GM12891 (cell line): ENCODE measurements at regions not wholly inside any gene's neighbourhood (a gene's known extent, or its start where the extent isn't known, plus 50 kb on each side); places are given as distances from the start of the nearest gene placed in this dataset.

Experiments
- POLR2A ChIP-seq: IDR thresholded peaks from 2 replicates; pipeline ENCODE4 v1.6.1; 2011; ENCODE audit warnings: low read depth, low read length, control low read depth
- POLR2AphosphoS5 ChIP-seq: IDR thresholded peaks from 2 replicates; pipeline ENCODE4 v1.6.1; 2011; ENCODE audit warnings: low read depth, low read length, control low read depth
- POU2F2 ChIP-seq: IDR thresholded peaks from 2 replicates; pipeline ENCODE4 v1.6.1; 2011; ENCODE audit warnings: low read depth, mild to moderate bottlenecking, control low read depth, low read length, moderate library complexity

DNA sequence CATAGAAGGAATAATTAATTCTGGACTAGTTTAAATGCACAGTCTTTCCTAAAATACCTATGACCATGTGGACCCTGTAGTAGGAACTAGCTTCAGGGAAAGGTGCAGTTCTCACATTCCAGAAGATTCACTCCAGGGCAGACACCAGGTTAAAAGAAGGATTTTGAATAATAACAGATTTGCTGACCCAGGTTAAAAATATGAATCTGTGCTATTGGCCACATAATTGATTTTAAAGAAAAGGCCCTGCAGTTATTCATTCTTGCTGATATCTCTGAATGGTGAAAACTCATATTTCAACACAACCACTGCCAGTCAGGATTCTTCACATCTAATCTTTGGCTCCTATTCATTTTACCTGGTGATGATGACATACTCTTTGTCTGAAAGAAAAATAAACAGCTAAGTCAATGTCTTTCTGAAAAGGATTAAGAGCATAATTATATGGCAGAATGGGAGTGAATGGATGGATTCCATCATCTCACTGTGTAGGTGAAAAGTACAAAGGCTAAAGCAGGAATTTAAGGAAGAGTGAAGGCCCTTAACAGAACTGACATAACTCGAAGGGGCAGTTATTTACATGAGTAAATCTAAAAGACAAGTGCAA, 432.8 kb downstream of the PDGFC start:
- TF ChIP-seq POLR2AphosphoS5 (no peak), POLR2A (no peak), POU2F2 (no peak)
